Kasumi-1 (cell line): ENCODE measurements at regions not wholly inside any gene's neighbourhood (a gene's known extent, or its start where the extent isn't known, plus 50 kb on each side); places are given as distances from the start of the nearest gene placed in this dataset.
"Not testable (repeated sequence)": the region's sequence is repeated elsewhere in the genome, so short reads cannot be mapped to it uniquely, and the experiment has no call there.

Experiments
- DNase-seq, 2 experiments: peaks; one replicate each; lab custom pipeline; 2025; lab: John Stamatoyannopoulos, UW

DNA sequence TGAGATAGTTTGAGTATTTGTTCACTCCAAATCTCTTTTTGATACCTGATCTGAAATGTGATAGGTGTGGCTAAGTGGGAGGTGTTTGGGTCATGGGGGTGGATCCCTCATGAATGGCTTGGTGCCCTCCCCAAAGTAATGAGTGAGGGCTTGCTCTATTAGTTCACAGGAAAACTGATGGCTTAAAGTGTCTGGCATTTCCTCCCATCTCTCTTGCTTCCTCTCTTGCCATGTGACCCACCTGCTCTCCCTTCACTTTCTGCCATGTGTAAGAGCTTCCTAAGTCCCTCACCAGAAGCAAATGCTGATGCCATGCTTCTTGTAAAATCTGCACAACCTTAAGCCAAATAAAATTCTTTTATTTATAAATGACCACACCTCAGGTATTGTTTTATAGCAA lies 61.1 kb downstream of the MAD2L1 start:
- no peak for DNase-seq

DNA sequence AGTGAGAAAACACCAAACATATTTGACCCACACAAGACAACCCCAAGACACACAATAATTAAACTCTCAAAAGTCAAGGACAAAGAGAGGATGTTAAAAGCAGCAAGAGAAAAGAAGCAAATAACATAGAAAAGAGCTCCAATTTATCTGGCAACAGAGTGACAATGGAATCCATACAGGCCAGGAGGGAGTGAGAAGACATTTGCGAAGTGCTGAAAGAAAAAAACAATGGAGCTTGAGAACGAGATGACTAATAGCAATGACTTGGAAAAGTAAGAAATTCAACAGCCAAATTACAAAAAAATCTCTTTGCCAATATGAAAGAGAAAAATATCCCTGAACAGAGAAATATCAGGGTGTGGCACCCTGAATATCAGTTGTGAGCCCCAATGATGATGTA lies 61.6 kb downstream of the MAD2L1 start:
- DNase-seq, result no peak

DNA sequence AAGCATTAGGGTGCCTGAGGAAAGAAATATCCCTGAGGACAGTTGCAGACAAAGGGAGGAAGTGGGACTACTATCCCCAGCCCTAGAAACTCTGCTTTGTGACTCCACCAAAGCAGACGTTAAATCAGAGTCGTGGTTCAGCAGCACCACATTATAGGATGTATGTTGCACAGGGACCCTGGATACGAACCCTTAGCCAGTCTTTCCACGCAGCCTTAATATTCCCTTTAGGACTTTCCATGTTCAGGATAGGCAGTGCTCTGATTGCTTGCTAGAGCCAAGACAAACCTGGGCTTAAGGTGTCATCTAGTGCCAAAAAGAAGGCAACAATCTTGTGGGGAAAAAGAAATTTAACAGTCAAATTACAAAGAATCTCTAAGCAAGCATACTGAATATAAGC lies 62.6 kb downstream of the MAD2L1 start:
- DNase-seq, result no peak

DNA sequence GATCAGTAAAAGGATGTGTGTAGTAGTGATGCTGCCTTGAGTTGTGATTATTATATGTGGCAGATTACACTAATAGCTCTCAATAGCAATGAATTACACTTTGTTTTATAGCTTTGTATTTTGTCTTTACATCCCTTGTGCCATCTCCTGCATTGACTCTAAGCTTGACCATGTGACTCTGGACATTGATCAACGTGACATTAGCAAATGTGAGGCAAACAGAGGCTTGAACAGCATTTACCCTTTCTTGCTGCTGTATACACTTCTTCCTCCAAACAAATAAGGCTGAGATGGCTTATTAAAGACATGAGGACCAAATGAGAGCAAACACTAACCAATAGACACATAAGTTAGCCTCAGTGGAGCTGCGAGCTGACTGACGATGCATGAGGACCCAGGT lies 63.5 kb downstream of the MAD2L1 start:
- DNase-seq, result no peak

DNA sequence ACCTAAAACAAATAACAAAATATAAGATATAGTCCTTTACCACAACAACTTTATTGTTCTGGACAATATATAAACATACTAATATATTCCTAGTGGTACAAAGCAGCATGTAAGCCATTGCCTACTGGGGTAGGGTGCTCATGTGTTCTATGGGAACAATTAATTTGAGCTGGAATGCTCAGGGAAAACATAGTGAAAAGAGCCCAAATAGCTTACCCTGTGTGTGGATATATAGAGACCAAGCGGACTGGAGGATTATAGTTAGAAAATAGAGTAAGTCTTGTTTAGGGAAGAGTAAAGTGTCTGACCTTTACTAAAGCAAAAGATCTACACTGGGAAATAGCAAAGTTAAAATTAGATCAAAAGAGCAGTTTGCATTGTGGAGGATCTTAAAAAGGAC lies 64.8 kb downstream of the MAD2L1 start:
- DNase-seq, result no peak

DNA sequence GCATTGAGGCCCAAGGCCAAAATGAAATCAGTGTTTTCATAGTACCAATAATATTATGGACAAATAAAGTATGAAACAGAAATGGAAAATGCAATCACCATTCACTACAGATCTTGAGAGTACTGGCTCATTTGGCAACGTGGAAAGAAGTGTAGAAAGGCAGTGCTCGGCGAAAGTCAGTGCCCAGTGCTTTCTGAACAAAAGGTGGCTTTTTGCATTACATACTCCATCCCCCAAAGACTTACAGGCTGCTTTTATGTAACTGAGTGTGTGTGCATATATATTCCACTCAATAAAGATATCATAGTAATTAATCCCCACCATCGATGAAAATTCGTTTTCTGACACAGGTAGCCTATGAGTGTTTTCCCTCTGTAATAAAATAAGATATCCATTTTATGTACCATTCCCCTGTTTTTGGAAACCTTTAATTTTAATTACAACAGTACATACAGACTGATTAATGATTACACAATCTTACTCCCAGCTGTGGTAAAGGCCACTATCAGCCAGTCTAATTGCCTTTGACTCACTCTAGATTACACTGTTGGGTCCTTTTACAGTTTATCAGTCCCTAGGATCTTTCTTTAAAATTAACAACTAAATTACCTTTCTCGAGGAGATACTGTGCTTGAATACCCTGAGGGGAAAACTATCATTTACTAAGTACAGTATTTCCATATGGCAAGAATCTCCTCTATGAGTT lies 65.9 kb downstream of the MAD2L1 start:
- DNase-seq, result no peak

DNA sequence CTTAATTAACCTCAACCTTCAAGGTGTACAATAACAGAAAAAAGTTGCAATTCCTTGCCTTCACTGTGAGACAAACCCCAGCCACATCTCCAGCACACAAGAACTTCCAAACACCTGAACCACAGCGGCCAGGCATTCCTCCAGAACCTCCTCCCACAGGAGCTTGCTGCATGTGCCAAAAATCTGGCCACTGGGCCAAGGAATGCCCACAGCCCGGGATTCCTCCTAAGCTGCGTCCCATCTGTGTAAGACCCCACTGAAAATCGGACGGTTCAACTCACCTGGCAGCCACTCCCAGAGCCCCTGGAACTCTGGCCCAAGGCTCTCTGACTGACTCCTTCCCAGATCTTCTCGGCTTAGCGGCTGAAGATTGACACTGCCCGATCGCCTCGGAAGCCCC lies 70.6 kb downstream of the MAD2L1 start:
- DNase-seq, result not testable (repeated sequence)

DNA sequence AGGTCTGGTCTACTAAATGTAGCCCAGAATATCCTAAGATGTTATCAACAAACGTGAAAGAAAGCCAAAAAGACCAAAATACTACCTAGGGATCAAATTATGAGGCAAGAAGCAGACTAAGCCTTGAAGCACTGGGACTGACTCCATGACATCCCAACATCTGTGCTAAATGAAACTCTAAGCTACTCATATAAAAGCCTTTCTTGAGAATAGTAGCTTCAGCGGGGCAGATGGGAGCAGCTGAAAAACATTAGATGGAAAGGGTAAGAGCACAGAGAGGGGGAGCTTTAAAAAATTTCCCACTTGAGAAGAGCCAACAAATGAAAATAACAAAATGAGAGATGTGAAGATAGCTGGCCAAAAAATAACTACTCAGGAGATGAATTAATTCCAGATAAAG lies 81.7 kb downstream of the MAD2L1 start:
- no peak for DNase-seq

GRCh38 chr4:119982756-119983155 lies 83.9 kb downstream of the MAD2L1 start:
- DNase-seq, result no peak

GRCh38 chr4:119980456-119980855 lies 86.2 kb downstream of the MAD2L1 start:
- no peak for DNase-seq

DNA sequence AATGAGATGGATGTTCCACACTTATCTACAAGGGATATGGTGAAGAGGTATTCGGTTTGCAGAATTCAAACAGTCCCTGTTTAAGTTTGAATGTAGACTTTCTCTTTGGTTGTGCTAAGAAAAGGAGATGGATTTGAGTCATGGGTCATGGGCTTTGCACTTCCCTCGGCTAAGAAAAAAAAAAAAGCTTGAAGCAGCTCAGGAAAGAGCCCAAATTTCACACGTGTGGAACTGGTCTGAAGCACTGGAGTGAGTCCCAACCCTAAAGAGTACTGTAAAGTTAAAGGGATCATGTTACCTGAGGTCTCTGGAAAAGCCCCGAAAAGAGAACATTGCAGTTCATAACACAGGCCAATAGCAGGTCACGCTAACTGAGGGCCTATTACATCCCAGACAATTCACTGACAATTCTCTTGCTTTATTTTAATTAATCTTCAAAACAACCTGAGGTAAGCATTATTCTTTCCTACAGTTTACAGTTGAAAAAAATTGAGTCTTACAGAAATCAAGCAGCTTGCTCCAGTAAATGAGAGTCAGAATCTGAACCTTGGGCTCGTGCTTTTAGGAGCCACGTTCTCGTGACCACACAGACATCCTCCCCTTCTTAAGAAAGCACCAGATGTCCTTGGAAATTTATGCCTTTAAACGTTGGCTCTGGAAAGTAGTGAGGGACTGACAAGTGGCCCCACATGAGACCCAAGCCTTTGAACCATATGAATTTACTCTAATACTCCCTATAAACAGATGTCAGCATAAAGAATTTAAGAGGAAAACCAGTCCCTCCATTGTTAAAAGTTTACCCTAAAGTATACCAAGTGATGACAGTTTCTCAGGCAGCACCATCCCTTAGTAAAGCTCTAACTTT lies 89.3 kb downstream of the MAD2L1 start:
- no peak for DNase-seq

- DNase-seq, result no peak
Measured at GRCh38 chr4:119971431-119972084, 95.1 kb downstream of the MAD2L1 start.

DNA sequence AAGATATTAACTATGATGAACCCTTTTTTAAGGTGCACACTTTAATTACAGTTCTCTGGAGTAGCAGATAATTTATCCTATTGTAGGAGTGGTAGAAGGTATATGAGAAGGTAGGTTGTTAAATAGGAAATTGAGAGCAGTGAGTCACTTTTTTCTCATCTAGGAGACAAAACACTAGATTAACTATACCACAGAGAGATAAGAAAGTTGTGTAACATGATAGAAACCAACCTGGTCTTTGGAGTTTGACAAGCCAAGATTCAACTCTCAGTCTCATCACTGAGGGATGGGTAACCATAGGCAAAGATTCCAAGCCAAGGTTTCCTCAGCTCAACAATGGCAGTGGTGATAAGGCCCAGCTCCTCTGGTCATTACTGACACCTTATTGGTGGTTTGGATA lies 104.0 kb downstream of the MAD2L1 start:
- DNase-seq, result no peak

DNA sequence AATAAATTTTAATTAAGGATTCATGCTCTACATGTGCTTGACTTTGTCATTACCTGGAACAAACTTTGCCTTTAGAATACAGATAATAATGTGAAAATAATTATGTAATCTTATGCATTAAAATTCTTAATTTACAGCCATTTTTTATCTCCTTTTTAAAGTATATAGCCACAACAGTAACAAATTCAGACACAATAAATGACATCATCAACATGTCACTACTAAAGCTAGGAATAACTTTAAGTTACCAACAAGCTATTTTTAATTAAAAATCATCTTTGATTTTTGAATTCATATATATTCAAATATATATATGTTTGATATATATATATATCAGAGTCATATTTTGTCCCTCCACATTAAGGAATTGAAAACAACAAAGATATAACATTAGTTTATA lies 107.7 kb downstream of the MAD2L1 start:
- no peak for DNase-seq

DNA sequence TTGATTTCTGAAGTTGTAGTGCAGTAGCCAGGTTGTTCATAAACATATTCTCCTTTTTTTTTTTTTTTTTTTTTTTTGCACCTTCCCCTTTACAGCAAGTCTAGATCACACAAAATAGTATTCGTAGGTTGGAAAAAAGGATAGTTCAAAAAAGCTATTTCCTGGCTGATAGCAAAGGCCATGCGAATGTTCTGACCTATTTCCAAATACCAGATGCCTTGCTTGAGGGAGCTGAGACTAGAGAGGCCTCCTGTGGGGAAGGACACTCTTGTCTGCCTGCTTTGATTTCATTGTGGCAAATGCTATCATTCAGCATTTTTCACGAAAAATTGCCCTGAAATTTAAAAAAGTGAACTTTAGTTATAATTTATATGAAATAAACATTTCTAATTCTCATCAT lies 111.4 kb downstream of the MAD2L1 start:
- DNase-seq, result no peak

DNA sequence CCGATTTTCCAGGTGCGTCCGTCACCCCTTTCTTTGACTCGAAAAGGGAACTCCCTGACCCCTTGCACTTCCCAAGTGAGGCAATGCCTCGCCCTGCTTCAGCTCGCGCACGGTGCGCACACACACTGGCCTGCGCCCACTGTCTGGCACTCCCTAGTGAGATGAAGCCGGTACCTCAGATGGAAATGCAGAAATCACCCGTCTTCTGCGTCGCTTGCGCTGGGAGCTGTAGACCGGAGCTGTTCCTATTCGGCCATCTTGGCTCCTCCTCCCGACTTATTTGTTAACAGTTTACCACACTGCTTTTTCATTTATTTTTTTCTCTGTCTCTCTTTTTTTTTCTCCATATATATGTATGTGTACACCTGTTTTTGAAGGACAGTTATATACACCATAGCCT lies 112.2 kb downstream of the MAD2L1 start:
- not testable (repeated sequence) for DNase-seq

DNA sequence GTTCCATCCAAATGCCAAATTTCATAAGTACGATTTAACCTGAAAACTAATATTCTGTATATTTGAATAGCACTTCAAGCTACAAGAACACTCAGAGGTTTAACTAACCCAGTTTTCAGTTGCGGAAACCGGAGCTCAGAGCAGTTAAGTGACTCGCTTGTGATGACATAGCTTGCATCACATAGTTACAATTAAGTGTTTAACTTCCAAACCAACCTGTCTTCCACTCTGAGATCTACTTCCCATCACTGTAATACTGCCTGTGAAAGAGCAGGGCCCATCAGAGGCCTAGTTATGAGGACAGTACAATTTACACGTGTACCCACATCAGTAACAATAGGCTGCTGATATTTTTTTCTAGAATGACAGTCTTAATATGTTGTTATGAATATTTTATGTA lies 120.3 kb downstream of the MAD2L1 start:
- DNase-seq, result no peak

GRCh38 chr4:119942806-119943205 lies 123.8 kb downstream of the MAD2L1 start:
- DNase-seq, result no peak

DNA sequence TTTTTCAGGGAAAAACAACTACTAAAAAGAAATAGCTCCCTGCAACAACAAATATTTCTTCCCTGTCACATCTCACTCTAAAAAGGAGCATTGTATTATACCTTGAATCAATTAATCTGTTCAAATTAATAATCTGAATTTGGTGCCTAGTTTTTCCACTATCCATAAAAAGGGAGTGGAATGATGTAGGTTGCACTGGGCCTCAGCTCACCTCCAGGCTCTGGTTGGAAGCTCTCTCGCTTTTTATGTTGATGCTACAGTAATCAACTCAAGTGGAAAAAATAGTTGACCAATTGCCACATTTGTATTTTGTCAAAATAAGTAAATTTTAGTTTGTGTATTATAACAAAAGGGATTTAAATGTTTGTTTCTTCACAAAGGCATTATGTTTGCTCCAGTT lies 126.1 kb downstream of the MAD2L1 start:
- no peak for DNase-seq

DNA sequence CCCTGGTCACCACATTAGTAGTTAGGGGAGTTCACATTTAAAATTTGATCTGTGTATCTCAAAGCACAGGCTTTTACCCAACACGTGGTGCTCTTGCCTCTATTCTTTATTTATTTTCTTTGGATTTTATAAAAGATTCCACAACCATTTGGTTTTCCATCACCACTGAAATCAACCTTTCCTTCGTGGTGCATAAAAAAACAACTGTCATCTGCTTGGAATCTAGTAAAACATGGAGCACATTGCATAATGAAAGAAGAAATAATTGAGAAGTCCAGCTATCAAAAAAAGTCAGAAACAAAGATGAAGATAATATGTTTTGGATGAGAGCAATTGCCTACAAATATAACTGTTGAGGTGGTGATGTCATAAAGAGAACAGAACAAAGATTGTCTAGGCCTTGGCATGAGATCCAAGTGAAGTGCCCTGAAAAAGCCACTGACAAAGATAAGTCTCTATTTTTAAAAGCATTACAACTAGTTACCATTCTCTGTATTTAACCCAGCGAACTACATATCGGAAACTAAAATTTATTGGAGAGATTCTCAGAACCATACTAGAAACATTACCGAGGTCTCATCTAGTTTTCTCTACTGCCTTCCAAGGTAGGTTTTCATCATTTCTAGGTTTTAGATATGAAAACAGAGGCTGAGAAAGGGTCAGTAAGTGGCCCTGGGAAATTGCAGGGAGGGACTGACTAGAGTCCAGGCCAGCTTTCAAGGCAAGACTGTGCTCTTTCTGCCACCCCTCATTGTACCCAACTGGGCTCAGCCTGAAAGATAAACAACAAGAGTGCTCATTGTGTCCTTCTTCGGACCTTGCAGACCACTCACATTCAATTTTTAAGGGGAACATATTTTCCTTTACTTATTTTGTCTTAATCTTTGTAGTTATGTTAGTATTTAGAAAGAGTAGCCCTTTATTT lies 127.3 kb downstream of the MAD2L1 start:
- DNase-seq, result no peak

DNA sequence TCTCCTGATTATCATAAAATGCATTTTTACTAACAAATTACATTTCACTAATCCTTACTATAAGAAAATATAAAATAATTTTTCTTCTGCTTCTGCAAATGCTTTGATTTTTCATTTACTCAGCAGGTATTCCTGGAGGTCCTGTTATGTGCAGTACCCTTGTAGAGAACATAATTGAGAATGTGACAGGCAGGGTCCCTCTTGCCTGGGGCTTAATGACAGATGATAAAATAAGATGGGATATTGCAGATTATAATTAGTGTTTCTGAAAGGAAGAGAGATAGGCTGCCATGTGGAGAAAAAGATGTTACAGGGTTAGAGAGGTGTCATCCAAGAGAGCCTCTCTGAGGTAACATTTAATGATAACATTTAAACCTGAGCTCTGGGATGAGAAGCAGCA lies 128.9 kb downstream of the MAD2L1 start:
- no peak for DNase-seq

GRCh38 chr4:119933606-119934005 lies 133.0 kb downstream of the MAD2L1 start:
- DNase-seq, result no peak
